Osteoblast (primary cell): ENCODE measurements at regions not wholly inside any gene's neighbourhood (a gene's known extent, or its start where the extent isn't known, plus 50 kb on each side); places are given as distances from the start of the nearest gene placed in this dataset.

Experiments used
- DNase-seq: peaks from one replicate; pipeline ENCODE4 v3.0.0; 2011; ENCODE audit warnings: low spot score, mixed read lengths; ENCODE audit not compliant: insufficient read length; ENCODE audit errors: missing footprints
- H2AFZ ChIP-seq: 2 replicates; pipeline ENCODE4 v1.6.0; 2011; ENCODE audit warnings: mild to moderate bottlenecking, low read length
- H3K27ac ChIP-seq: 2 replicates; pipeline ENCODE4 v1.5.1; 2011; ENCODE audit warnings: mild to moderate bottlenecking, low read depth, low read length, moderate library complexity
- H3K27me3 ChIP-seq: 2 replicates; pipeline ENCODE4 v1.6.0; 2012; ENCODE audit warnings: mild to moderate bottlenecking, control low read depth, inconsistent platforms, low read length, moderate library complexity; ENCODE audit not compliant: insufficient read depth
- H3K36me3 ChIP-seq: 2 replicates; pipeline ENCODE4 v1.5.1; 2011; ENCODE audit warnings: mild to moderate bottlenecking, low read length, control low read depth, moderate library complexity; ENCODE audit not compliant: insufficient read depth
- H3K4me1 ChIP-seq: 2 replicates; pipeline ENCODE4 v1.5.1; 2011; ENCODE audit warnings: mild to moderate bottlenecking, low read length, control low read depth, moderate library complexity; ENCODE audit not compliant: insufficient read depth
- H3K4me2 ChIP-seq: 2 replicates; pipeline ENCODE4 v1.6.0; 2011; ENCODE audit warnings: mild to moderate bottlenecking, low read length; ENCODE audit not compliant: insufficient read depth
- H3K4me3 ChIP-seq: fragments of 200-600 bp; sonication (generic); 3 replicates; pipeline ENCODE4 v1.5.1; 2012; ENCODE audit warnings: mild to moderate bottlenecking, low read length, inconsistent platforms; ENCODE audit not compliant: insufficient read depth
- H3K79me2 ChIP-seq: 2 replicates; pipeline ENCODE4 v1.6.0; 2012; ENCODE audit warnings: mild to moderate bottlenecking, low read length, control low read depth, inconsistent platforms; ENCODE audit not compliant: insufficient read depth
- H3K9me3 ChIP-seq: 2 replicates; pipeline ENCODE4 v1.5.1; 2011; ENCODE audit warnings: low read depth, low read length, control low read depth
- H4K20me1 ChIP-seq: 2 replicates; pipeline ENCODE4 v1.6.0; 2012; ENCODE audit warnings: mild to moderate bottlenecking, low read length, control low read depth; ENCODE audit not compliant: insufficient read depth
- TF ChIP-seq, protein P1 (sequence below): IDR thresholded peaks from 2 replicates; pipeline ENCODE4 v1.5.1; 2011; ENCODE audit warnings: mild to moderate bottlenecking, low read depth, low read length, moderate library complexity; ENCODE audit errors: extremely low read depth

DNA sequence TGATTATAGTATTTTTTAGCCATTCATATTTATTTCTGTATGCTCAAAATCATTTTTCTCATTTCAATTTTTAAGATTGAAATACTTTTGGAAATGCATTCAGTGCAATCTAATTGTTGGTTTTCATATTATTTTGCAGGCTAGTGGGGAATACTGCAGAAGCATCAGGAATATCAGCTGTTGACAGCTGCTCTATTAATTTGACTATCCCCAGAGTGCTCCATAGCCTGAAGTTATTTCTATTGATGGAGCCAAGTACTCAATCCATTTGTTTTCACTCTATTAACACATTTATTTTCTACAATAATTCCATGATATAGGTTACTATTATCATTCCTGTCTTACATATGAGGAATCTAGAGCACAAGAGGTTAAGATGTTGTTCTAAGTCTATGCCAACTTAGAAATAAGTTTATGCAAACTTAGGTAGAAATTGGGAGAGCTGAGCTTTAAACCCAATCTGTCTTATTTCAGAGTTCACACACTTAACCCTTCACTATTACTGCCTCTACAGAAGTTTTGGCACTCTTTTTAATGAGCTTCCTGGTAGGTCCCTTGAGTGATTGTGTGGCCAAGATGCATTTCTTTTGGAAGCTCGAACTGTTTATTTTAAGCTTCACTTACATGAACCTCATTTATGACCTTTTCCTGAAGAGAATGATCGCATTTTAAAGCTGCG lies 65.6 kb upstream of the PCDH18 start:
- Histone ChIP-seq H3K4me3 (no peak overlapping the region), H4K20me1 (no peaks in the 10 kb centered on the region), H3K4me2 (peak overlapping the region; percentile 16), H3K4me1 (peaks cover 2% of the 10 kb centered on the region), H2AFZ (no peak overlapping the region), H3K36me3 (no peaks in the 10 kb centered on the region), H3K27ac (no peak overlapping the region), H3K79me2 (no peaks in the 10 kb centered on the region), H3K27me3 (no peaks in the 10 kb centered on the region), H3K9me3 (no peaks in the 10 kb centered on the region)
- TF ChIP-seq, protein P1, sequence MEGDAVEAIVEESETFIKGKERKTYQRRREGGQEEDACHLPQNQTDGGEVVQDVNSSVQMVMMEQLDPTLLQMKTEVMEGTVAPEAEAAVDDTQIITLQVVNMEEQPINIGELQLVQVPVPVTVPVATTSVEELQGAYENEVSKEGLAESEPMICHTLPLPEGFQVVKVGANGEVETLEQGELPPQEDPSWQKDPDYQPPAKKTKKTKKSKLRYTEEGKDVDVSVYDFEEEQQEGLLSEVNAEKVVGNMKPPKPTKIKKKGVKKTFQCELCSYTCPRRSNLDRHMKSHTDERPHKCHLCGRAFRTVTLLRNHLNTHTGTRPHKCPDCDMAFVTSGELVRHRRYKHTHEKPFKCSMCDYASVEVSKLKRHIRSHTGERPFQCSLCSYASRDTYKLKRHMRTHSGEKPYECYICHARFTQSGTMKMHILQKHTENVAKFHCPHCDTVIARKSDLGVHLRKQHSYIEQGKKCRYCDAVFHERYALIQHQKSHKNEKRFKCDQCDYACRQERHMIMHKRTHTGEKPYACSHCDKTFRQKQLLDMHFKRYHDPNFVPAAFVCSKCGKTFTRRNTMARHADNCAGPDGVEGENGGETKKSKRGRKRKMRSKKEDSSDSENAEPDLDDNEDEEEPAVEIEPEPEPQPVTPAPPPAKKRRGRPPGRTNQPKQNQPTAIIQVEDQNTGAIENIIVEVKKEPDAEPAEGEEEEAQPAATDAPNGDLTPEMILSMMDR, result no peak
- DNase-seq, result no peak

DNA sequence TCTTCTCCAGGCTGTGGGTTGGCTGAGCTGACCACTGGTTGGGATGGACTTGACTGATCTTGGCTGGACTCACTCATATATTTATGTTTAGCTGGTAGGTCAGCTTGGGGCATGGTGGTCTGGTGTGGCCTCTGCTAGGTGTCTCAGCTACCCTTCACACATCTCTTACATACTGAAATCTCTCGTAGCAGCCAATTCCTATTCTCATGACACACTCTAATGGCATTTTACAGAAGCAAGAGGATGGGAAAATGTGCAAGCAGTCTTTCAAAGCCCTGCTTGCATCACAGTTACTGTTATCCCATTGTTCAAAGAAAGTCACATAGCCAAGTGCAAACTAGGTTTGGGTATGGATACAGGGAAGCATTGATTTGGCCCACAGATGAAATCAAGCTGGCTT lies 55.5 kb upstream of the PCDH18 start:
- TF ChIP-seq, protein P1, result no peak
- no peak for DNase-seq

DNA sequence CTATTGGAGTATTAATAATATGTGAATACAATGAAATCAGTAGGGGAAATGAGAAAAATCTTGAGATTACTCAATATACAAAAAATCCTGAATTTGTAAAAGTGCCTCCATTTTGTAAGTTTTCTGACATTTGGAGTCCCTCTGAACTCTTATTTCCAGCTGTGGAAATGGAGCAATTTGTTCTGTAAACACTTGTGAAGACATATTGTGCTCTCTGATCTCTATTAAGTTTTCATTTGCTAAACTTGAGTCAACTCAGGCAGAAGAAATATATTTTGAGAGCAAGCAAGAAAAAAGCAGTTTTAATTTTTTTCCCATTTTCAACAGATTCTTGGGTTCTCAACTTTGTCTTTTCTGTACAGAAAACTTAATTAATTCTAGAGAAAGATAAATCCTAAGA lies 51.4 kb upstream of the PCDH18 start:
- no peak for DNase-seq
- TF ChIP-seq, protein P1, result no peak
- Histone ChIP-seq H3K9me3 (no peaks in the 10 kb centered on the region), H3K4me2 (no peak overlapping the region), H3K27me3 (no peaks in the 10 kb centered on the region), H3K4me3 (no peak overlapping the region), H4K20me1 (no peaks in the 10 kb centered on the region), H3K79me2 (no peaks in the 10 kb centered on the region), H2AFZ (peak overlapping the region; percentile 22), H3K27ac (no peak overlapping the region), H3K4me1 (no peaks in the 10 kb centered on the region), H3K36me3 (no peaks in the 10 kb centered on the region)

More for the DNA sequence above, 55.5 kb upstream of the PCDH18 start:
- Histone ChIP-seq H3K79me2 (no peaks in the 10 kb centered on the region), H3K9me3 (no peaks in the 10 kb centered on the region), H3K4me3 (no peak overlapping the region), H2AFZ (no peak overlapping the region), H3K36me3 (no peaks in the 10 kb centered on the region), H3K27me3 (no peaks in the 10 kb centered on the region), H3K4me1 (no peaks in the 10 kb centered on the region), H3K4me2 (no peak overlapping the region), H3K27ac (no peak overlapping the region), H4K20me1 (no peaks in the 10 kb centered on the region)
